ENCODE measurements at regions not wholly inside any gene's neighbourhood (a gene's known extent, or its start where the extent isn't known, plus 50 kb on each side); places are given as distances from the start of the nearest gene placed in this dataset.

DNA sequence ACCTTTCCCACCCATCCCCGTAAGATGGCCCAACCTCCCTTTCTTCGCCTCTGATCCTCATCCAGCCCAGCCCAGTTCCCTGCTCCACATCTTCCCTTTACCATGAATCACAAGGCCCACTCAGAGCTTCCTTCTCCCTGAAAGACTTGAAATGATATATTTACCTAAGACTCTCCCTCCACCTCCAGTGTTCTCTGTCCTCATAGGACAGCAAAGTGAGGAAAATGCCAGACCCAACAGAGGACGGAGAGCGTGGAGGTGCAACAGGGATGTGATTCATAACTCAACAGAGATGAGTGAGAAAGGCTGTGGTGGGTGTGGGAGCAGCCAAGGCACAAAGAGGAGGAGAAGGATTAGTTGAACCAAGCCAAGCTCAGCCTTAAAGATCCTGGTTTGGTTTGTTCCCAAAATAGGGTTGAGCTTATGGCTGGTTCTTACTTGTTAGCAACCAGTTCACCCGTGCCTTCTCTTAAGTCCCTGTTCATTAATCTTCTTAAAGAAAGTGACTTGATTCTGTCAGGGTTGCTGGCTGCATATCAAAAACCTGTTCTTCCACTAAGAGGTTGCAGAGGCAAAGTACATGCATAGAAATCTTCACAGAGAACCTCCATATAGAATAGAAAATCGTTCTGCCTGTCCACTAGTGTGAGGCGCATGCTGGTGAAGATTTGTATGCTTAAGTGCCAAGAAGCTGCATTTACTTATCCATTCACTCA, 183.2 kb downstream of the ACTL7B start:
- TF ChIP-seq CTCF (IDR thresholded peaks at IDR 0.05): no peak
- TF ChIP-seq EZH2 (IDR thresholded peaks at IDR 0.05; ENCODE audit: borderline replicate concordance, insufficient read depth, low read depth, low read length, poor library complexity, severe bottlenecking): no peak

Data from B cell (primary cell).